Bronchial epithelial cell (primary cell): ENCODE measurements at regions not wholly inside any gene's neighbourhood (a gene's known extent, or its start where the extent isn't known, plus 50 kb on each side); places are given as distances from the start of the nearest gene placed in this dataset.
A peak's percentile ranks its signal among the peaks of the same experiment; 100 is the strongest.

ENCODE experiments used
- DNase-seq: peaks from one replicate; pipeline ENCODE4 v3.0.0-alpha.2; 2010; ENCODE audit warnings: low read depth
- FAIRE-seq: peaks from 2 replicates; lab custom pipeline; 2011; peaks lifted over from hg19 to GRCh38; lab: Jason Lieb, UNC
- H3K27me3 ChIP-seq: 2 replicates; pipeline ENCODE4 v1.5.1; 2011; ENCODE audit warnings: low read length; ENCODE audit not compliant: control insufficient read depth, insufficient read depth
- H3K36me3 ChIP-seq: 2 replicates; pipeline ENCODE4 v1.5.1; 2011; ENCODE audit warnings: low read length; ENCODE audit not compliant: control insufficient read depth, insufficient read depth
- H3K4me3 ChIP-seq: 2 replicates; pipeline ENCODE4 v1.5.1; 2011; ENCODE audit warnings: mild to moderate bottlenecking, low read depth, low read length, control low read depth
- CTCF ChIP-seq: IDR thresholded peaks from 2 replicates; pipeline ENCODE4 v1.5.1; 2011; ENCODE audit warnings: mild to moderate bottlenecking, moderate library complexity, low read length, control low read depth, inconsistent platforms; ENCODE audit not compliant: insufficient read depth, severe bottlenecking

- no peaks in the 10 kb centered on the region for H3K36me3 ChIP-seq
- H3K4me3 ChIP-seq = no peak overlapping the region
- H3K27me3 ChIP-seq = no peaks in the 10 kb centered on the region
- TF ChIP-seq CTCF = no peak
- DNase-seq = no peak
- no peak for FAIRE-seq
Observed at GRCh38 chr16:9152649-9153501, 61.4 kb downstream of the HAPSTR1 start.

GRCh38 chr16:9153502-9153864 is 62.0 kb downstream of the HAPSTR1 start:
- Histone ChIP-seq H3K4me3 (no peak overlapping the region), H3K27me3 (no peaks in the 10 kb centered on the region), H3K36me3 (no peaks in the 10 kb centered on the region)
- FAIRE-seq = no peak
- no peak for TF ChIP-seq CTCF
- no peak for DNase-seq

- no peak for TF ChIP-seq CTCF
- Histone ChIP-seq H3K36me3 (no peaks in the 10 kb centered on the region), H3K27me3 (no peaks in the 10 kb centered on the region), H3K4me3 (no peak overlapping the region)
- DNase-seq = no peak
- FAIRE-seq = no peak
Observed at GRCh38 chr16:9154567-9155410, 63.3 kb downstream of the HAPSTR1 start.

- H3K4me3 ChIP-seq = no peak overlapping the region
- no peak for TF ChIP-seq CTCF
- H3K27me3 ChIP-seq = no peaks in the 10 kb centered on the region
- no peaks in the 10 kb centered on the region for H3K36me3 ChIP-seq
- DNase-seq = no peak
- FAIRE-seq = no peak
Observed at GRCh38 chr16:9155871-9156270, 64.4 kb downstream of the HAPSTR1 start.

GRCh38 chr16:9159839-9160550 is 68.6 kb downstream of the HAPSTR1 start:
- DNase-seq = peak; percentile 63
- H3K36me3 ChIP-seq = no peaks in the 10 kb centered on the region
- H3K4me3 ChIP-seq = no peak overlapping the region
- TF ChIP-seq CTCF = peak; percentile 86
- no peak for FAIRE-seq
- H3K27me3 ChIP-seq = no peaks in the 10 kb centered on the region
